MG63 (cell line): ENCODE measurements at regions not wholly inside any gene's neighbourhood (a gene's known extent, or its start where the extent isn't known, plus 50 kb on each side); places are given as distances from the start of the nearest gene placed in this dataset.

Source experiments
- DNase-seq: peaks from one replicate; pipeline ENCODE4 v3.0.0-alpha.2; 2020
- H3K27me3 ChIP-seq: fragments of 250-450 bp; sonication (Bioruptor Pico); 2 replicates; pipeline ENCODE4 v1.5.1; 2020; ENCODE audit warnings: mild to moderate bottlenecking, moderate library complexity
- H3K36me3 ChIP-seq: fragments of 250-450 bp; sonication (Bioruptor Pico); 2 replicates; pipeline ENCODE4 v1.5.1; 2020; ENCODE audit warnings: mild to moderate bottlenecking, moderate library complexity
- H3K4me3 ChIP-seq: fragments of 250-450 bp; sonication (Bioruptor Pico); 2 replicates; pipeline ENCODE4 v1.5.1; 2020; ENCODE audit warnings: mild to moderate bottlenecking, moderate library complexity
- H3K9me3 ChIP-seq: fragments of 250-450 bp; sonication (Bioruptor Pico); 2 replicates; pipeline ENCODE4 v1.5.1; 2020; ENCODE audit warnings: mild to moderate bottlenecking, moderate library complexity

- Histone ChIP-seq H3K9me3 (no peaks in the 10 kb centered on the region), H3K36me3 (no peaks in the 10 kb centered on the region), H3K27me3 (no peaks in the 10 kb centered on the region), H3K4me3 (no peak overlapping the region)
- no peak for DNase-seq
Measured at GRCh38 chr18:25446972-25447371, 95.0 kb upstream of the ZNF521 start.

- H3K4me3 ChIP-seq: no peak overlapping the region
- H3K27me3 ChIP-seq: no peaks in the 10 kb centered on the region
- H3K9me3 ChIP-seq: no peaks in the 10 kb centered on the region
- DNase-seq: peak; percentile 61
- H3K36me3 ChIP-seq: no peaks in the 10 kb centered on the region
Measured at GRCh38 chr18:25445430-25445829, 93.5 kb upstream of the ZNF521 start.

- Histone ChIP-seq H3K9me3 (no peaks in the 10 kb centered on the region), H3K4me3 (no peak overlapping the region), H3K27me3 (no peaks in the 10 kb centered on the region), H3K36me3 (no peaks in the 10 kb centered on the region)
- no peak for DNase-seq
Measured at GRCh38 chr18:25443776-25444175, 91.8 kb upstream of the ZNF521 start.

- Histone ChIP-seq H3K9me3 (no peaks in the 10 kb centered on the region), H3K36me3 (no peaks in the 10 kb centered on the region), H3K27me3 (no peaks in the 10 kb centered on the region), H3K4me3 (no peak overlapping the region)
- DNase-seq: no peak
Measured at GRCh38 chr18:25435149-25435782, 83.3 kb upstream of the ZNF521 start.

- H3K4me3 ChIP-seq: no peak overlapping the region
- no peaks in the 10 kb centered on the region for H3K36me3 ChIP-seq
- no peaks in the 10 kb centered on the region for H3K9me3 ChIP-seq
- H3K27me3 ChIP-seq: no peaks in the 10 kb centered on the region
- DNase-seq: peak; percentile 2
Measured at GRCh38 chr18:25434745-25435144, 82.8 kb upstream of the ZNF521 start.

GRCh38 chr18:25433590-25433989 lies 81.6 kb upstream of the ZNF521 start:
- Histone ChIP-seq H3K36me3 (no peaks in the 10 kb centered on the region), H3K27me3 (no peaks in the 10 kb centered on the region), H3K9me3 (no peaks in the 10 kb centered on the region), H3K4me3 (no peak overlapping the region)
- no peak for DNase-seq

GRCh38 chr18:25425024-25425423 lies 73.1 kb upstream of the ZNF521 start:
- no peak for DNase-seq

GRCh38 chr18:25423760-25424159 lies 71.8 kb upstream of the ZNF521 start:
- H3K27me3 ChIP-seq: no peaks in the 10 kb centered on the region
- DNase-seq: no peak
- no peaks in the 10 kb centered on the region for H3K9me3 ChIP-seq
- no peaks in the 10 kb centered on the region for H3K36me3 ChIP-seq
- H3K4me3 ChIP-seq: no peak overlapping the region

More at GRCh38 chr18:25425024-25425423, 73.1 kb upstream of the ZNF521 start:
- Histone ChIP-seq H3K36me3 (no peaks in the 10 kb centered on the region), H3K27me3 (no peaks in the 10 kb centered on the region), H3K4me3 (no peak overlapping the region), H3K9me3 (no peaks in the 10 kb centered on the region)

GRCh38 chr18:25423267-25423666 lies 71.3 kb upstream of the ZNF521 start:
- H3K27me3 ChIP-seq: no peaks in the 10 kb centered on the region
- no peaks in the 10 kb centered on the region for H3K36me3 ChIP-seq
- no peaks in the 10 kb centered on the region for H3K9me3 ChIP-seq
- no peak for DNase-seq
- H3K4me3 ChIP-seq: no peak overlapping the region

GRCh38 chr18:25422230-25422629 lies 70.3 kb upstream of the ZNF521 start:
- Histone ChIP-seq H3K4me3 (no peak overlapping the region), H3K27me3 (no peaks in the 10 kb centered on the region), H3K36me3 (no peaks in the 10 kb centered on the region), H3K9me3 (no peaks in the 10 kb centered on the region)
- DNase-seq: no peak

GRCh38 chr18:25420077-25420825 lies 68.3 kb upstream of the ZNF521 start:
- Histone ChIP-seq H3K4me3 (no peak overlapping the region), H3K27me3 (no peaks in the 10 kb centered on the region), H3K9me3 (no peaks in the 10 kb centered on the region), H3K36me3 (no peaks in the 10 kb centered on the region)
- no peak for DNase-seq

- DNase-seq: no peak
- Histone ChIP-seq H3K36me3 (no peaks in the 10 kb centered on the region), H3K27me3 (no peaks in the 10 kb centered on the region)
Measured at GRCh38 chr18:25416374-25416773, 64.4 kb upstream of the ZNF521 start.

GRCh38 chr18:25409971-25410370 lies 58.0 kb upstream of the ZNF521 start:
- H3K4me3 ChIP-seq: no peak overlapping the region
- H3K36me3 ChIP-seq: no peaks in the 10 kb centered on the region
- H3K9me3 ChIP-seq: peaks cover 3% of the 10 kb centered on the region
- no peak for DNase-seq
- H3K27me3 ChIP-seq: no peaks in the 10 kb centered on the region

More at GRCh38 chr18:25416374-25416773, 64.4 kb upstream of the ZNF521 start:
- no peak overlapping the region for H3K4me3 ChIP-seq
- H3K9me3 ChIP-seq: no peaks in the 10 kb centered on the region

GRCh38 chr18:25408293-25408692 lies 56.3 kb upstream of the ZNF521 start:
- no peaks in the 10 kb centered on the region for H3K27me3 ChIP-seq
- no peak for DNase-seq

More at GRCh38 chr18:25408293-25408692, 56.3 kb upstream of the ZNF521 start:
- Histone ChIP-seq H3K36me3 (no peaks in the 10 kb centered on the region), H3K4me3 (no peak overlapping the region), H3K9me3 (peaks cover 3% of the 10 kb centered on the region)
